HCT116 (cell line): ENCODE measurements at regions not wholly inside any gene's neighbourhood (a gene's known extent, or its start where the extent isn't known, plus 50 kb on each side); places are given as distances from the start of the nearest gene placed in this dataset.

Source experiments
- ATAC-seq: fragments of 200-7000 bp; cut with Tn5 transposase; 2 replicates; pipeline ENCODE4 v1.9.1; 2020; ENCODE audit warnings: mild to moderate bottlenecking, moderate library complexity
- BruUV-seq: library from RNA; stranded (reverse); fragments of 400-500 nt; replicated peaks from 2 replicates; lab custom pipeline; 2021; lab: Mats Ljungman, UMichigan
- CTCF ChIA-PET: fragments of 300-600 bp; sonication (Branson Sonifier 250); formaldehyde crosslinking; loops from one replicate; lab custom pipeline; 2021; ENCODE audit warnings: antibody characterized with exemption; lab: Charles Lee
- POLR2A ChIA-PET: fragments of 300-600, 350-600 bp; sonication (Branson Sonifier 250); formaldehyde crosslinking; loops from one replicate; lab custom pipeline; 2021; ENCODE audit warnings: antibody characterized with exemption; lab: Charles Lee
- RAD21 ChIA-PET, 2 experiments: fragments of 300-600 bp; sonication (Branson Sonifier 250); formaldehyde crosslinking; loops; one replicate each; lab custom pipeline; 2023; ENCODE audit warnings: low total read pairs in 2 of 2; ENCODE audit not compliant: uncharacterized antibody in 2 of 2, unreplicated experiment in 2 of 2, low non-redundant PET in 1 of 2; lab: Charles Lee
- DNase-seq: peaks from one replicate; pipeline ENCODE4 v3.0.0-alpha.2; 2010; ENCODE audit warnings: low read depth, low spot score
- H2AFZ ChIP-seq: fragments of 200-600 bp; shearing (Covaris generic), sonication (generic); 2 replicates; pipeline ENCODE4 v1.6.1; 2017; ENCODE audit warnings: low read depth, mixed run types, mixed read lengths, antibody characterized with exemption, low read length; ENCODE audit not compliant: poor library complexity, severe bottlenecking
- H3K27ac ChIP-seq: 2 replicates; pipeline ENCODE4 v1.5.1; 2012; ENCODE audit warnings: low read depth, low read length
- H3K27me3 ChIP-seq: fragments of 200-600 bp; sonication (generic); 2 replicates; pipeline ENCODE4 v1.6.1; 2016; ENCODE audit warnings: mixed run types, low read length, mixed read lengths; ENCODE audit not compliant: insufficient read depth
- H3K36me3 ChIP-seq, 2 experiments: fragments of 200-500 bp in 1 of 2; fragments of 200-600 bp in 1 of 2; sonication (Bioruptor generic) in 1 of 2; sonication (generic) in 1 of 2; 2 replicates each; pipeline versions ENCODE4 v1.5.1 to v1.6.1; 2014 to 2016; ENCODE audit warnings: low read length in 2 of 2, inconsistent platforms in 1 of 2, mixed read lengths in 1 of 2, mixed run types in 1 of 2; ENCODE audit not compliant: insufficient read depth in 2 of 2, control insufficient read depth in 1 of 2
- H3K4me1 ChIP-seq, 2 experiments: fragments of 200-600 bp in 1 of 2; sonication (generic) in 1 of 2; 2 replicates each; pipeline versions ENCODE4 v1.5.1 to v1.6.1; 2012 to 2017; ENCODE audit warnings: low read length in 2 of 2, inconsistent platforms in 1 of 2, mild to moderate bottlenecking in 1 of 2, mixed read lengths in 1 of 2, mixed run types in 1 of 2, moderate library complexity in 1 of 2; ENCODE audit not compliant: insufficient read depth in 2 of 2, control insufficient read depth in 1 of 2
- H3K4me2 ChIP-seq: fragments of 200-600 bp; sonication (generic); 2 replicates; pipeline ENCODE4 v1.6.1; 2017; ENCODE audit warnings: mixed run types, low read length, mixed read lengths
- H3K4me3 ChIP-seq, 2 experiments: fragments of 200-600 bp in 1 of 2; sonication (generic) in 1 of 2; replicated peaks in 1 of 2; 2 replicates each; pipeline ENCODE4 v1.5.1; 2011 to 2016; ENCODE audit warnings: low read length in 2 of 2, control low read depth in 1 of 2, low read depth in 1 of 2, mild to moderate bottlenecking in 1 of 2, mixed read lengths in 1 of 2, mixed run types in 1 of 2
- H3K79me2 ChIP-seq: fragments of 200-600 bp; sonication (generic); 2 replicates; pipeline ENCODE4 v1.6.1; 2017; ENCODE audit warnings: mild to moderate bottlenecking, mixed run types, low read length, moderate library complexity, mixed read lengths; ENCODE audit not compliant: insufficient read depth
- H3K9ac ChIP-seq: fragments of 200-600 bp; sonication (generic); 2 replicates; pipeline ENCODE4 v1.6.1; 2016; ENCODE audit warnings: low read length, mixed read lengths
- H3K9me2 ChIP-seq: fragments of 200-600 bp; sonication (generic), shearing (Covaris generic); 2 replicates; pipeline ENCODE4 v1.6.1; 2017; ENCODE audit warnings: mixed run types, mild to moderate bottlenecking, moderate library complexity; ENCODE audit not compliant: insufficient read depth
- H3K9me3 ChIP-seq, 2 experiments: fragments of 200-500 bp in 1 of 2; fragments of 200-600 bp in 1 of 2; sonication (Bioruptor generic) in 1 of 2; sonication (generic) in 1 of 2; 2 replicates each; pipeline ENCODE4 v1.6.1; 2014 to 2017; ENCODE audit warnings: low read length in 2 of 2, mixed read lengths in 2 of 2, inconsistent platforms in 1 of 2, low read depth in 1 of 2, mild to moderate bottlenecking in 1 of 2, mixed run types in 1 of 2, moderate library complexity in 1 of 2; ENCODE audit not compliant: control insufficient read depth in 1 of 2, insufficient read depth in 1 of 2
- H4K20me1 ChIP-seq: fragments of 200-600 bp; sonication (generic), shearing (Covaris generic); 2 replicates; pipeline ENCODE4 v1.6.1; 2017; ENCODE audit warnings: mixed run types, mild to moderate bottlenecking, moderate library complexity; ENCODE audit not compliant: insufficient read depth
- CEBPB ChIP-seq: IDR thresholded peaks from 2 replicates; pipeline ENCODE4 v1.6.1; 2012; ENCODE audit warnings: low read depth
- CTCF ChIP-seq, 3 experiments: fragments of 200-600 bp in 1 of 3; sonication (generic) in 1 of 3; IDR thresholded peaks in 2 of 3; conservative IDR thresholded peaks in 1 of 3; 2 replicates each; pipeline ENCODE4 v1.5.1; 2012 to 2017; ENCODE audit warnings: low read depth in 2 of 3, low read length in 2 of 3, antibody characterized with exemption in 1 of 3, borderline replicate concordance in 1 of 3, control low read depth in 1 of 3, mild to moderate bottlenecking in 1 of 3, mixed read lengths in 1 of 3, mixed run types in 1 of 3, moderate library complexity in 1 of 3; ENCODE audit not compliant: insufficient read depth in 1 of 3
- EZH2 ChIP-seq: fragments of 200-600 bp; sonication (generic); IDR thresholded peaks from 2 replicates; pipeline ENCODE4 v1.6.1; 2017; ENCODE audit warnings: antibody characterized with exemption, mixed run types
- EZH2phosphoT487 ChIP-seq: fragments of 200-600 bp; IDR thresholded peaks from 2 replicates; pipeline ENCODE4 v1.6.1; 2018; ENCODE audit warnings: antibody characterized with exemption, borderline replicate concordance
- MAX ChIP-seq: IDR thresholded peaks from 2 replicates; pipeline ENCODE4 v1.6.1; 2012
- intact Hi-C: fragments of 100-400 bp; cut with micrococcal nuclease; formaldehyde crosslinking; loops from 2 replicates; pipeline ENCODE4 v1.10.0; 2022

- no peak overlapping the region for H3K27ac ChIP-seq
- no peaks in the 10 kb centered on the region for H3K27me3 ChIP-seq
- no peak overlapping the region for H3K9ac ChIP-seq
- TF ChIP-seq EZH2 (no peak), MAX (no peak), CTCF (IDR thresholded peaks at IDR 0.05 in 2 of 3, conservative IDR thresholded peaks at IDR 0.05 in 1 of 3; ENCODE audit: borderline replicate concordance in 1 of 3, insufficient read depth in 1 of 3, low read depth in 2 of 3, low read length in 2 of 3) (no peak)
- DNase-seq, result no peak
- no peaks in the 10 kb centered on the region for H3K79me2 ChIP-seq
- ATAC-seq, result no peak
- ChIA-PET RAD21 (no interaction called here), POLR2A (no interaction called here), CTCF (no interaction called here)
- no peaks in the 10 kb centered on the region for H3K9me2 ChIP-seq
- no peaks in the 10 kb centered on the region for H3K36me3 ChIP-seq
- no peaks in the 10 kb centered on the region for H4K20me1 ChIP-seq
- H3K4me1 ChIP-seq, result peaks cover 0 to 7% of the 10 kb centered on the region in 2 experiments; a peak in 2 of 4 replicates
- no peaks in the 10 kb centered on the region for H3K9me3 ChIP-seq
- H2AFZ ChIP-seq, result no peak overlapping the region
- intact Hi-C loops, result no loop called here
- BruUV-seq, result no TSS peak
- H3K4me2 ChIP-seq, result no peak overlapping the region
- no peak overlapping the region for H3K4me3 ChIP-seq
Observed at GRCh38 chr10:88190540-88191235, 327.3 kb downstream of the PTEN start.

- Histone ChIP-seq H3K36me3 (no peaks in the 10 kb centered on the region), H2AFZ (no peak overlapping the region), H3K9me2 (no peaks in the 10 kb centered on the region), H3K4me3 (no peak overlapping the region), H3K79me2 (no peaks in the 10 kb centered on the region), H3K27ac (no peak overlapping the region), H3K27me3 (no peaks in the 10 kb centered on the region), H3K9me3 (no peaks in the 10 kb centered on the region), H3K4me1 (peaks cover 0 to 7% of the 10 kb centered on the region in 2 experiments; a peak in 2 of 4 replicates), H3K9ac (no peak overlapping the region), H3K4me2 (no peak overlapping the region), H4K20me1 (no peaks in the 10 kb centered on the region)
- no peak for TF ChIP-seq CTCF (IDR thresholded peaks at IDR 0.05 in 2 of 3, conservative IDR thresholded peaks at IDR 0.05 in 1 of 3; ENCODE audit: borderline replicate concordance in 1 of 3, insufficient read depth in 1 of 3, low read depth in 2 of 3, low read length in 2 of 3)
- TF ChIP-seq EZH2phosphoT487, result no peak
- TF ChIP-seq CEBPB, result no peak
- DNase-seq (no peak), ATAC-seq (no peak)
- ChIA-PET RAD21 (no interaction called here), CTCF (no interaction called here), POLR2A (no interaction called here)
- no TSS peak for BruUV-seq
- intact Hi-C loops, result no loop called here
Observed at GRCh38 chr10:88193018-88193417, 329.6 kb downstream of the PTEN start.
